ENCODE measurements at regions not wholly inside any gene's neighbourhood (a gene's known extent, or its start where the extent isn't known, plus 50 kb on each side); places are given as distances from the start of the nearest gene placed in this dataset.
"Not testable (repeated sequence)": the region's sequence is repeated elsewhere in the genome, so short reads cannot be mapped to it uniquely, and the experiment has no call there.

GRCh38 chr6:77178821-77179220 is 284.5 kb downstream of the HTR1B start:
- no peak for DNase-seq (ENCODE audit: low spot score)

- DNase-seq (ENCODE audit: low spot score): no peak
Observed at GRCh38 chr6:77177470-77177869, 285.8 kb downstream of the HTR1B start.

- DNase-seq (ENCODE audit: low spot score): no peak
Observed at GRCh38 chr6:77173472-77174074, 289.7 kb downstream of the HTR1B start.

DNA sequence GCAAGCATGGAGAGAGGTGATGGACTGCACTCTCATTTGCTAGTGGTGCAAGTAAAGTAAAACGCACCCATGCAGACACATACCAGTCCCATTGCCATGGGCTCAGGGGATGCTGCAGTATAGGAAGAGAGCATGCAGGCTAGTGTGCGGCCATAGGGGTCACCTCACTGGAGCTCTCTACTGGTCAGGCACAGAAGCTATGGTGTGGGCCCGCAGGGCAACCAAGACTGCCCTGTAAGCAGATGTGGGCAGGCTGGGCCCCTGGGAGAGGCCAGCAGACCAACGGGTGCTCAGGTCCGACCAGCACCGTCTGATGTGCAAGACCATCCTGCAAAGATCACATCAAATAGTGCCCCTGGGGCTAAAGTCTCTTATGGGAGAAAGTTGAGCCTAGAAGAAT is 290.7 kb downstream of the HTR1B start:
- no peak for DNase-seq (ENCODE audit: low spot score)

GRCh38 chr6:77159730-77160129 is 303.6 kb downstream of the HTR1B start:
- DNase-seq (ENCODE audit: low spot score): no peak

DNA sequence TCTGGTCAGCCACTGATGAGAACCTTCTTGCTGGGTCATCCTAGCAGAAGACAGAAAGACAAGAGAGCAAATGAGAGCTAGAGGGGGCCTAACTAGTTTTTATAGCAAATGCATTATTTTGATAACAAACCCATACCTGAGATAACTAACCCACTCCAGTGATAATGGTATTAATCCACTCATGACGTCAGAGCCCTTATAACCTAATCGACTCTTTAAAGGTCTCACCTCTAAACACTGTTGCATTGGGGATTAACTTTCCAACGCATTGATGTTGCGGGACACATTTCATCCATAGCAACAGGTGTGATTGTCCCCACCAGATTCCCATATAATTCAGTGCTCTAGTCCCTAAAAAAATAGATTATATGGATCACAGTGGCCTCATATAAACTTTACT is 312.1 kb downstream of the HTR1B start:
- DNase-seq (ENCODE audit: low spot score): no peak

GRCh38 chr6:77150736-77151135 is 312.6 kb downstream of the HTR1B start:
- DNase-seq (ENCODE audit: low spot score): no peak

GRCh38 chr6:77145244-77145643 is 318.0 kb downstream of the HTR1B start:
- no peak for DNase-seq (ENCODE audit: low spot score)

GRCh38 chr6:77143659-77144447 is 319.4 kb downstream of the HTR1B start:
- DNase-seq (ENCODE audit: low spot score): no peak

- no peak for DNase-seq (ENCODE audit: low spot score)
Observed at GRCh38 chr6:77136086-77136485, 327.2 kb downstream of the HTR1B start.

- DNase-seq (ENCODE audit: low spot score): no peak
Observed at GRCh38 chr6:77133031-77133430, 330.3 kb downstream of the HTR1B start.

DNA sequence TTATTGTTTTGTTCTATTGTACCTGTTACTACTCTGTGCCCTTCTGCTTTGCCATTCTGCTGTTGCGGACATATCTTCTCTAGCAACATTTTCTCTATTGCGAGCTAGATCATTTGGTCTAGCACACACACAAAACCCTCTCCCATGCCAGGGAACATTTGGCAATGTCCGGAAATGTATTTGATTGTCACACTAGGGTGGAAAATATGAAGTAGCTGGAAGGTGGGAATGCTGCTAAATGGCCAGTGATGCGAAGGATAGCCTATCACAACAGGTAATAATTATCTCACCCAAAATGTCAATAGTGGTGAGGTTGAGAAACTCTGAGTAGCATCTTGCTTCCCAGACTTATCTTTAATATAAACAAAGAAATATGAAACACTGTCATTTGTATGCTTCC is 331.9 kb downstream of the HTR1B start:
- no peak for DNase-seq (ENCODE audit: low spot score)

DNA sequence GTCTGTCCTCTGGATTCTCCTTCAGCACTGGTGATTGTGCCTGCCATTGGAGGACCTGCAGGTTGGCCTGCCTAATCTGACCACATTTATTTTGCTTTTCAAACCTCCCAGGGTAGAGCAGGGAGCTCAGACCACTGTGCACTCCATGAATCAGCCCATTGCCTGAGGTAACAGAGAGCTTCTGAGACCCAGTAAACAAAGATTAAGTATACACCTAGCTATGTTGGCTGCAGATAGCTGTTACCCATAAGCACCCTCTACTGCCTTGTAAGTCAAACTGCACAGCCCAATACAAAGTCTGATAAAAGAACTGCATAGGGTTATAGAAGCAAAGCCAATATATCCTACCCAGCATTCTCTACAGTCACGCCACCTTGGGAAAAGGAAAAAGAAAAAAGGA is 338.7 kb downstream of the HTR1B start:
- no peak for DNase-seq (ENCODE audit: low spot score)

GRCh38 chr6:77123527-77123926 is 339.8 kb downstream of the HTR1B start:
- no peak for DNase-seq (ENCODE audit: low spot score)

DNA sequence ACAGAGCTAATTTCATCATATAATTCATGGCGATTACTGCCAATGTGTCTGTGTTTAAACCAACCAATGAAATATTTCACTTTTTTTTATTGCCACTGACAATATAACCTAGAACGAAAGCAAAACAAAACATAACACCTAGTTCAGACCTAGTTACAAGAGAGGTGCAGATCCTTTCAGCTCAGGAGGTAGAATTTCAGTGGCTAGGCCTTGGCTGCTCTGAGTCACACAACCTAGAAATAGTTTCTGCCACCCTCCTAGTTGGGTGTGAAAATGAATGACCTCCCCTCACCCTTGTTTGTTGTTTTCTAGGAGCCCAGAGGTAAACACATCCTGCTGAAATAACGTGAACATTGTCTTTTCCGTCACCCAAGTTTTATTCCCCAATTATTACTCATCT is 356.3 kb downstream of the HTR1B start:
- no peak for DNase-seq (ENCODE audit: low spot score)

- DNase-seq (ENCODE audit: low spot score): no peak
Observed at GRCh38 chr6:77105091-77105490, 358.2 kb downstream of the HTR1B start.

- DNase-seq (ENCODE audit: low spot score): no peak
Observed at GRCh38 chr6:77097940-77098339, 365.4 kb downstream of the HTR1B start.

DNA sequence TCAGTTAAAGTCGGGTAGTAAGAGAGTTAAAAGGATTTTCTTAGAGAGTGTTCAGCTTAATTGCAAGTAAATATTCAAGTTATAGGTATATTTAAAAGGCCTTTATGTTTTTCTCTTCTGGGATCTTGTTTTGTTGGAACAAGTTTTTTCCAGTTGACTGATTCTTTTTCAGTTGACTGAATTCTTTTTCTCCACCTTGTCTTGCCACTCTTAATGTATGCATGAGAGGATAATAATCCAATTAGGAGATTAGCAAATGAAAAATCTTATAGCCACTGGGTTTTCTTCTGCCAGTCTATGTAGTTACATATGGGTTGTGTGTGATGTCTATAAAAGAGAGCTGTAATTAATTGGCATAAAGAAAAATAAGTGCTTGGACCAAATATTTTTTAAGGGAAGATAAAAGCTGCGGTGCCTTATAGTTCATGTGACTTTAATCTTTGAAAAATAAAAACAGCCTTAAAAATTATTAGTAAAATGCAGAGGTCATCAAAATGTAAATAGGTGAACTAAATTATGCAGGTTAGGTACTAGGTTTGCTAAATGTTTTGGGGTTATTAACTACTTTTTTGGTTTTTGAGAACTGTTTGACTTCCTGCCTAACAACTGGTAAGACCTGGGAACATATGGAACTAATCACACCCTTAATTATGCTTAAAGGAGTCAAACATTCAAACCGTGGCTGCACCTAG is 367.2 kb downstream of the HTR1B start:
- no peak for DNase-seq (ENCODE audit: low spot score)

DNA sequence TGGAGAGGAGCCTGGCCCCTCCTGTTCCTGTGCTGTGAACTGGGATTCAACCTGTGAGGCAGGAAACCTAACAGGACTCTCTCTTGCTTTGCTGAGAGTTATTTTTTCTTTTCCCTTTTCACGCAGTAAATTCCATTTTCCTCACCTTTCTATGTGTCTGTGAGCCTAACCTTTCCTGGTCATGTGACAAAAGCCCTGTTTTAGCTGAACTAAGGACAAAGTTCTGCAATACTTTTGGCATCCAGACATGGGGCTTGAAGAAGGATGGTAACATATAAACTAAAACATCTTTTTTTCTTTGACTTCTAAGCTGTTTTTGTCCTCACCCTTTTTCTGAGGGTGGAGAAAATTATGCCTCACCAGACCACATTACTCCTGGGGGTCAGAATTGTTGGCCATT is 368.5 kb downstream of the HTR1B start:
- DNase-seq (ENCODE audit: low spot score): no peak

GRCh38 chr6:77092971-77093370 is 370.3 kb downstream of the HTR1B start:
- no peak for DNase-seq (ENCODE audit: low spot score)

- no peak for DNase-seq (ENCODE audit: low spot score)
Observed at GRCh38 chr6:77089776-77090175, 373.5 kb downstream of the HTR1B start.

DNA sequence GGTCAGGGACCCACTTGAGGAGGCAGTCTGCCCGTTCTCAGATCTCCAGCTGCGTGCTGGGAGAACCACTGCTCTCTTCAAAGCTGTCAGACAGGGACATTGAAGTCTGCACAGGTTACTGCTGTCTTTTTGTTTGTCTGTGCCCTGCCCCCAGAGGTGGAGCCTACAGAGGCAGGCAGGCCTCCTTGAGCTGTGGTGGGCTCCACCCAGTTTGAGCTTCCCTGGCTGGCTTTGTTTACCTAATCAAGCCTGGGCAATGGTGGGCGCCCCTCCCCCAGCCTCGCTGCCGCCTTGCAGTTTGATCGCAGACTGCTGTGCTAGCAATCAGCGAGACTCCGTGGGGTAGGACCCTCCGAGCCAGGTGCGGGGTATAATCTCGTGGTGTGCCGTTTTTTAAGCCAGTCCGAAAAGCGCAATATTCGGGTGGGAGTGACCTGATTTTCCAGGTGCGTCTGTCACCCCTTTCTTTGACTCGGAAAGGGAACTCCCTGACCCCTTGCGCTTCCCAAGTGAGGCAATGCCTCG is 375.4 kb downstream of the HTR1B start:
- not testable (repeated sequence) for DNase-seq (ENCODE audit: low spot score)
